GM21360 (cell line): ENCODE measurements at regions not wholly inside any gene's neighbourhood (a gene's known extent, or its start where the extent isn't known, plus 50 kb on each side); places are given as distances from the start of the nearest gene placed in this dataset.

Experiments used
- ATAC-seq: cut with Tn5 transposase; IDR thresholded peaks from one replicate; pipeline ENCODE4 v1.9.1; 2021; ENCODE audit warnings: mild to moderate bottlenecking, moderate library complexity; ENCODE audit not compliant: unreplicated experiment

- ATAC-seq: no peak
These were observed 168.4 kb upstream of the C21orf91 start for GRCh38 chr21:17987382-17988101.

- ATAC-seq: no peak
These were observed 162.0 kb upstream of the C21orf91 start for GRCh38 chr21:17981060-17981740.

- ATAC-seq: no peak
These were observed 160.6 kb upstream of the C21orf91 start for GRCh38 chr21:17979763-17980162.

GRCh38 chr21:17978895-17979294 is 159.7 kb upstream of the C21orf91 start:
- no peak for ATAC-seq

GRCh38 chr21:17976691-17977090 is 157.5 kb upstream of the C21orf91 start:
- ATAC-seq: no peak

GRCh38 chr21:17976139-17976538 is 157.0 kb upstream of the C21orf91 start:
- ATAC-seq: no peak

- ATAC-seq: no peak
These were observed 148.2 kb upstream of the C21orf91 start for GRCh38 chr21:17967319-17967718.

- ATAC-seq: no peak
These were observed 145.6 kb upstream of the C21orf91 start for GRCh38 chr21:17964716-17965115.

GRCh38 chr21:17964199-17964598 is 145.0 kb upstream of the C21orf91 start:
- no peak for ATAC-seq

- ATAC-seq: no peak
These were observed 131.4 kb upstream of the C21orf91 start for GRCh38 chr21:17950591-17950990.

- ATAC-seq: no peak
These were observed 130.3 kb upstream of the C21orf91 start for GRCh38 chr21:17949421-17949820.

- no peak for ATAC-seq
These were observed 128.4 kb upstream of the C21orf91 start for GRCh38 chr21:17947531-17947930.

- ATAC-seq: no peak
These were observed 111.9 kb upstream of the C21orf91 start for GRCh38 chr21:17931080-17931479.

- no peak for ATAC-seq
These were observed 110.9 kb upstream of the C21orf91 start for GRCh38 chr21:17930093-17930492.

- ATAC-seq: no peak
These were observed 110.4 kb upstream of the C21orf91 start for GRCh38 chr21:17929510-17929909.

GRCh38 chr21:17925899-17926298 is 106.7 kb upstream of the C21orf91 start:
- ATAC-seq: no peak

GRCh38 chr21:17925000-17925610 is 105.9 kb upstream of the C21orf91 start:
- peak; percentile 92 for ATAC-seq

- ATAC-seq: no peak
These were observed 102.7 kb upstream of the C21orf91 start for GRCh38 chr21:17921579-17922530.

- no peak for ATAC-seq
These were observed 96.8 kb upstream of the C21orf91 start for GRCh38 chr21:17915976-17916375.

- no peak for ATAC-seq
These were observed 92.5 kb upstream of the C21orf91 start for GRCh38 chr21:17911628-17912027.
